GM12865 (cell line): ENCODE measurements at regions not wholly inside any gene's neighbourhood (a gene's known extent, or its start where the extent isn't known, plus 50 kb on each side); places are given as distances from the start of the nearest gene placed in this dataset.

Source experiments
- DNase-seq: peaks from one replicate; pipeline ENCODE4 v3.0.0; 2010; ENCODE audit warnings: low read depth
- H3K4me3 ChIP-seq: 2 replicates; pipeline ENCODE4 v1.5.1; 2011; ENCODE audit warnings: mild to moderate bottlenecking, low read depth, low read length, control low read depth
- TF ChIP-seq, protein P1 (sequence below): IDR thresholded peaks from 2 replicates; pipeline ENCODE4 v1.5.1; 2011; ENCODE audit warnings: low read length, control low read depth, low read depth, inconsistent platforms; ENCODE audit not compliant: insufficient read depth; ENCODE audit errors: missing control alignments

DNA sequence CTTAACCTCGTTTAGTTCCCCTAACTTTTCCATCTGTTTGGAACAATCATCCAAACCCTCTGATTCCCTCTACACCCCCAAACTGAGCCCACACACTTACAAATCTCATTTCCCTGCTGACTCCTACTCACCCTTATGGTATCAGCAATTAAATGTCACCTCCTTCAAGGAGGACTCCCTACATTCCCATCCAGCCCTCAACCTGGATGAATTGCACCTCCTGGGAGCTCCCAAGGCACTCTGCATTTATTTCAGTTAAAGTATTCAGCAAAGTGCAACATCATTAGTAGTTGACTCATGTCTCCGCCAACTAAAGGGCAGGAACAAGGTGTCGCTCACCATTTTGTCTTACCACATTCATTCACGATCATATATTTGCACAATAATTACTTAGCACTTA is 353.5 kb downstream of the TMEM114 start:
- no peak overlapping the region for H3K4me3 ChIP-seq
- TF ChIP-seq, protein P1, sequence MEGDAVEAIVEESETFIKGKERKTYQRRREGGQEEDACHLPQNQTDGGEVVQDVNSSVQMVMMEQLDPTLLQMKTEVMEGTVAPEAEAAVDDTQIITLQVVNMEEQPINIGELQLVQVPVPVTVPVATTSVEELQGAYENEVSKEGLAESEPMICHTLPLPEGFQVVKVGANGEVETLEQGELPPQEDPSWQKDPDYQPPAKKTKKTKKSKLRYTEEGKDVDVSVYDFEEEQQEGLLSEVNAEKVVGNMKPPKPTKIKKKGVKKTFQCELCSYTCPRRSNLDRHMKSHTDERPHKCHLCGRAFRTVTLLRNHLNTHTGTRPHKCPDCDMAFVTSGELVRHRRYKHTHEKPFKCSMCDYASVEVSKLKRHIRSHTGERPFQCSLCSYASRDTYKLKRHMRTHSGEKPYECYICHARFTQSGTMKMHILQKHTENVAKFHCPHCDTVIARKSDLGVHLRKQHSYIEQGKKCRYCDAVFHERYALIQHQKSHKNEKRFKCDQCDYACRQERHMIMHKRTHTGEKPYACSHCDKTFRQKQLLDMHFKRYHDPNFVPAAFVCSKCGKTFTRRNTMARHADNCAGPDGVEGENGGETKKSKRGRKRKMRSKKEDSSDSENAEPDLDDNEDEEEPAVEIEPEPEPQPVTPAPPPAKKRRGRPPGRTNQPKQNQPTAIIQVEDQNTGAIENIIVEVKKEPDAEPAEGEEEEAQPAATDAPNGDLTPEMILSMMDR = no peak
- DNase-seq = no peak

DNA sequence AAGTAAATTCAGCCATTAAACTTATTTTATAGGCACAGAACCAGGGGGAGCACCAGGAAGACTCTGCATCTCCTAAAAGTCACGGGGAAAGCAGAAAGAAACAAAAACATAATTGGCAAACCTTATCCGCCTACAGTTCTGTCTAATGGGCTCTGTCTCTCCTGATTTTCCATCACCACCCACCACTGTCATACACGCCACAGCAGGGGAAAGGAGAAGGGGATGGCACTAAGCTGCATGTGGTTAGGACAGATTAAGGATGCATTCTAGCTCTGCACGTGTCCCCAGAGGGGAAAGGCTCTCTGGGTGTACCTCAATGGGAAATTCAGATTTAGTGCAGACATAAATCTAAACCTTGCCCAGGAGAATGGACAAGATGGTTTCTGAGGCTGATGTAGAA is 359.8 kb downstream of the TMEM114 start:
- no peak overlapping the region for H3K4me3 ChIP-seq
- no peak for DNase-seq
- TF ChIP-seq, protein P1 = no peak

DNA sequence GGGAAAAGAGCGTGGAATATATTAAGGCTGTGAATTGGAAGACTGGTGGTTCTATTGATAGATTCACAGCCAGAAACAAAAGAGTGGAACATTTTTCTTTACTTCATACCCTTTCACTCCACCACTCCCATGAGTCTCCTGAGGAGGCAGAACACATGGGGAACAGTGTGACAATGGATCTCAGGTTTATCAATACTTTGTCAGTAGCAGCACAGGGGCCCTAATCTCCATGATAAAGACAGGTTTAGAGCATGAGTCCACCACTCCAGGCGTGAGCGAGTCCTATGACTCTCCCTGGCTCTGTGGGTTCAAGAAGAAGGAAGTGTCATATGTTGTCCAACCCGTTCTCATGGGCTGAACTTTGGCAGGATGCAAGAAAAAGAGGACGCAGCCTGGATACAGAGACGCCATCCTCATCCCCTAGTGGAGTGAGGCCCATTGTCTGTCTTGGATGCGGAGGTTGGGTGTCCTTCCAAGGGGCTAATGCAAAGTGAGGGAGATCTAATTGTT is 361.2 kb downstream of the TMEM114 start:
- TF ChIP-seq, protein P1 = no peak
- no peak for DNase-seq

DNA sequence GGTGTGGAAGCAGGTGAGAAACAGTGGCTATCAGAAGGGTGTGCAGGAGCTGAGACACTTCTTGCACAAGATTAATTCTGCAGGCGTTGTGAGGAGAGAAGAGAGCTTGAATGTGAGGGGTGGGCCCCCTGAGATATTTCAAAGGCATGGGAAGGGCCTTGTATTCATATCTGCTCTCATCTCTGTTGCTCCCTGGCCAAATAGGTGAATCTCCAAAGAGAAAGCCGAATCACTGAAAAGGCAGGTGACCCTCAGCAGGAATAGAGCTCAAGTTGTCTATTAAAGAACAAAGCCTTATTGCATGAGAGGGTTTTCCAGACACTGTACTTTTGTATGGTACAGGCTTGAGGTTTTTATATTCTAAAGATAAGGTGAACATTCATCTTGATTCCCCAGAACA is 373.1 kb downstream of the TMEM114 start:
- H3K4me3 ChIP-seq = no peak overlapping the region
- no peak for DNase-seq
- TF ChIP-seq, protein P1 = no peak

More for the DNA sequence above, 361.2 kb downstream of the TMEM114 start:
- H3K4me3 ChIP-seq = no peak overlapping the region

DNA sequence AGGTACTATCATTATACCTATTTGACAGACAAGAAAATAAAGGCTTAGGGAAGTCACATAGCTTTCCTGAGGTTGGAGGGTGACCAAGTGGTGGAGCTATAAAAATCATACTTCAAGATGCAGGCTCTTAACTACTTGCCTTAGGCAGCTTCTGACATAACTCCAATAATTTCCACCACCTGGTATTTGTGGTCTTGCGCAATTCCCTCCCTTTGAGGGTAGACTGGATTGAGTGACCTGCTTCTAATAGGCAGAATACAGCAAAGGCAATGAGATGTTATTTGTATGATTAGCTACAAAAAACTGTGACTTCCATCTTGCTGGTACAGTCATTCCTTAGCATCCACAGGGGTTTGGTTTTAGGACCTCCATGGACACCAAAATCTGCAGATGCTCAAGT is 385.5 kb downstream of the TMEM114 start:
- no peak overlapping the region for H3K4me3 ChIP-seq
- DNase-seq = no peak
- TF ChIP-seq, protein P1 = no peak

DNA sequence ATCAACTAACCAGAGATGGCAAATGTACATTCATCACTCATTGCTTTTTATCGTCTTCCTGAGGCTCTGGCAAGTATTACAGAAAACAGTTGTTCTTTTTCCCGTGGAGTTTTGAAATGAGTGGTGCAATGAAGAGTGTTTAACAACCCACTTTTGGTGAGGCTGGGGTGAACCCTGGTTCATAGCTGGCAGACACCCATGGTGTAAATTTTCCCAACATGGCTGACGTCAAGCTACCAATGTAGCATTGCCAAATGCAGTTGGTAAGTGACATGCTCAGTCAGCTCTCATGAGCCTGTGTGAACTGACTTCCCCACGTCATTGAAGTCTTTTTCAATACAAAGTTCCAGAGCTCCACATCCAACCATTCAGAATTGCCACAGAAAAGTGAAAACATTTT is 386.2 kb downstream of the TMEM114 start:
- no peak overlapping the region for H3K4me3 ChIP-seq
- no peak for DNase-seq
- TF ChIP-seq, protein P1 = no peak

DNA sequence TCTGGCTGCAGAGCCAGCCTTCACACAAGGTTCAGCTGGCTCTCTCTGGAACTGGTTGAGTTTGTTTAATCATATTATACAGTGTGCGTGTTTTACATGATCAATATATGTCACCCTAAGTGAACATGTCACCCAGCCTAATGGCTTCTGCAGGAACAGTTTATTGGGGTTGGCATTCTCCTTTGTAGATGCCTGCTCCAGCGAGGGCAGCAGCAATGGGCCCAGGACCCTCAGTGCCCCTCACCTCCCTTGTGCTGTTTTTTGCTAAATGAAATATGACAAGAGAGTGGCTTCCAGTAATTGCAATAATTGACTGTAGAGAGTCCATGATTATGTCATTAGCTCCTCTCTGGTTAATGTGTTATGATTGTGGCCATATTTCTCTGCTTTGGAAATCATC is 387.2 kb downstream of the TMEM114 start:
- no peak overlapping the region for H3K4me3 ChIP-seq
- no peak for DNase-seq
- TF ChIP-seq, protein P1 = no peak
